H9 (cell line): ENCODE measurements at regions not wholly inside any gene's neighbourhood (a gene's known extent, or its start where the extent isn't known, plus 50 kb on each side); places are given as distances from the start of the nearest gene placed in this dataset.

Experiments used
- DNase-seq: peaks from one replicate; pipeline ENCODE4 v3.0.0-alpha.2; 2017
- H2AFZ ChIP-seq: one replicate; pipeline ENCODE4 v1.6.1; 2013; ENCODE audit warnings: mild to moderate bottlenecking, low read length, control low read depth, moderate library complexity
- H2AK5ac ChIP-seq: 2 replicates; pipeline ENCODE4 v1.6.1; 2013; ENCODE audit warnings: low read length, control low read depth, mixed read lengths; ENCODE audit not compliant: insufficient read length
- H2BK120ac ChIP-seq: one replicate; pipeline ENCODE4 v1.6.1; 2013; ENCODE audit warnings: low read depth, mild to moderate bottlenecking, low read length, control low read depth, inconsistent platforms; ENCODE audit not compliant: poor library complexity, severe bottlenecking
- H2BK12ac ChIP-seq: 2 replicates; pipeline ENCODE4 v1.6.1; 2013; ENCODE audit warnings: low read length, control low read depth, mixed read lengths, low read depth; ENCODE audit not compliant: insufficient read length
- H2BK15ac ChIP-seq: 2 replicates; pipeline ENCODE4 v1.6.1; 2013; ENCODE audit warnings: low read depth, low read length, control low read depth
- H2BK20ac ChIP-seq: one replicate; pipeline ENCODE4 v1.6.1; 2013; ENCODE audit warnings: low read depth, mild to moderate bottlenecking, low read length, control low read depth, inconsistent platforms; ENCODE audit not compliant: poor library complexity, severe bottlenecking
- H2BK5ac ChIP-seq: 2 replicates; pipeline ENCODE4 v1.6.1; 2013; ENCODE audit warnings: low read length, control low read depth, mixed read lengths; ENCODE audit not compliant: insufficient read length
- H3K14ac ChIP-seq: 2 replicates; pipeline ENCODE4 v1.6.1; 2013; ENCODE audit warnings: low read length, control low read depth; ENCODE audit not compliant: insufficient read depth
- H3K18ac ChIP-seq: 2 replicates; pipeline ENCODE4 v1.6.1; 2013; ENCODE audit warnings: low read depth, mild to moderate bottlenecking, mixed read lengths, low read length, control low read depth; ENCODE audit not compliant: insufficient read length
- H3K23ac ChIP-seq: 2 replicates; pipeline ENCODE4 v1.6.1; 2013; ENCODE audit warnings: low read length, control low read depth, mixed read lengths, low read depth; ENCODE audit not compliant: insufficient read length
- H3K23me2 ChIP-seq: 2 replicates; pipeline ENCODE4 v1.6.1; 2013; ENCODE audit warnings: low read depth, mild to moderate bottlenecking, mixed read lengths, low read length, control low read depth; ENCODE audit not compliant: insufficient read length, poor library complexity, severe bottlenecking
- H3K27ac ChIP-seq: 2 replicates; pipeline ENCODE4 v1.5.1; 2013; ENCODE audit warnings: low read length, control low read depth, mixed read lengths, low read depth; ENCODE audit not compliant: insufficient read length
- H3K27me3 ChIP-seq: 2 replicates; pipeline ENCODE4 v1.6.1; 2013; ENCODE audit warnings: low read length, control low read depth, inconsistent platforms; ENCODE audit not compliant: insufficient read depth
- H3K4ac ChIP-seq: 2 replicates; pipeline ENCODE4 v1.6.1; 2013; ENCODE audit warnings: low read depth, mild to moderate bottlenecking, control low read depth, inconsistent platforms, low read length, moderate library complexity
- H3K4me1 ChIP-seq: 2 replicates; pipeline ENCODE4 v1.6.1; 2013; ENCODE audit warnings: low read length, control low read depth, inconsistent platforms; ENCODE audit not compliant: insufficient read depth
- H3K4me2 ChIP-seq: 2 replicates; pipeline ENCODE4 v1.6.1; 2013; ENCODE audit warnings: low read length, control low read depth, mixed read lengths; ENCODE audit not compliant: insufficient read length, insufficient read depth
- H3K56ac ChIP-seq: 2 replicates; pipeline ENCODE4 v1.6.1; 2013; ENCODE audit warnings: low read depth, mild to moderate bottlenecking, mixed read lengths, low read length, control low read depth; ENCODE audit not compliant: insufficient read length
- H3K79me1 ChIP-seq: 2 replicates; pipeline ENCODE4 v1.6.1; 2013; ENCODE audit warnings: low read depth, mild to moderate bottlenecking, moderate library complexity, low read length, control low read depth, inconsistent platforms; ENCODE audit not compliant: insufficient read depth, poor library complexity, severe bottlenecking
- H3K79me2 ChIP-seq: 2 replicates; pipeline ENCODE4 v1.6.1; 2013; ENCODE audit warnings: low read length, control low read depth, inconsistent platforms; ENCODE audit not compliant: insufficient read depth
- H3K9ac ChIP-seq: 2 replicates; pipeline ENCODE4 v1.6.1; 2013; ENCODE audit warnings: low read length, control low read depth, mixed read lengths; ENCODE audit not compliant: insufficient read length; ENCODE audit errors: extremely low read depth
- H3K9me3 ChIP-seq: one replicate; pipeline ENCODE4 v1.6.1; 2013; ENCODE audit warnings: low read depth, low read length, inconsistent platforms; ENCODE audit not compliant: control insufficient read depth
- H3T11ph ChIP-seq: one replicate; pipeline ENCODE4 v1.6.1; 2013; ENCODE audit warnings: mild to moderate bottlenecking, low read length, control low read depth, inconsistent platforms
- H4K20me1 ChIP-seq: one replicate; pipeline ENCODE4 v1.6.1; 2013; ENCODE audit not compliant: control insufficient read depth, insufficient read length, insufficient read depth
- H4K5ac ChIP-seq: 2 replicates; pipeline ENCODE4 v1.6.1; 2013; ENCODE audit warnings: low read depth, mild to moderate bottlenecking, mixed read lengths, low read length, control low read depth; ENCODE audit not compliant: insufficient read length
- H4K8ac ChIP-seq: replicated peaks from 2 replicates; pipeline ENCODE4 v1.6.1; 2013; ENCODE audit warnings: low read length, control low read depth, mixed read lengths, low read depth; ENCODE audit not compliant: insufficient read length
- H4K91ac ChIP-seq: 2 replicates; pipeline ENCODE4 v1.6.1; 2013; ENCODE audit warnings: low read depth, mild to moderate bottlenecking, moderate library complexity, mixed read lengths, low read length, control low read depth; ENCODE audit not compliant: insufficient read length
- H3K27ac Mint-ChIP-seq, 3 experiments: 2 replicates in 2 of 3; 3 replicates in 1 of 3; pipeline ENCODE4 v1.8.0; 2020 to 2021; ENCODE audit warnings: mixed read lengths in 3 of 3, mild to moderate bottlenecking in 1 of 3, moderate library complexity in 1 of 3
- H3K27me3 Mint-ChIP-seq: 2 replicates; pipeline ENCODE4 v1.8.0; 2021; ENCODE audit warnings: low read depth, mild to moderate bottlenecking, moderate library complexity, mixed read lengths
- H3K36me3 Mint-ChIP-seq, 3 experiments: 2 replicates in 2 of 3; 3 replicates in 1 of 3; pipeline ENCODE4 v1.8.0; 2020 to 2021; ENCODE audit warnings: low read depth in 3 of 3, mixed read lengths in 3 of 3; ENCODE audit not compliant: insufficient read depth in 1 of 3
- H3K4me1 Mint-ChIP-seq, 2 experiments: 2 replicates each; pipeline ENCODE4 v1.8.0; 2020; ENCODE audit warnings: mixed read lengths in 2 of 2
- H3K4me3 Mint-ChIP-seq, 2 experiments: 2 replicates in 1 of 2; 3 replicates in 1 of 2; pipeline ENCODE4 v1.8.0; 2020 to 2021; ENCODE audit warnings: mild to moderate bottlenecking in 2 of 2, mixed read lengths in 2 of 2, moderate library complexity in 1 of 2
- H3K9me3 Mint-ChIP-seq, 2 experiments: 2 replicates in 1 of 2; 3 replicates in 1 of 2; pipeline ENCODE4 v1.8.0; 2020; ENCODE audit warnings: mild to moderate bottlenecking in 2 of 2, mixed read lengths in 2 of 2, moderate library complexity in 1 of 2
- WGBS: extraction: QIAGEN DNeasy Blood & Tissue Kit; methylation state at CpG from one replicate; pipeline ENCODE4 v1.1.7; 2013; ENCODE audit warnings: missing lambda C conversion rate, low lambda C conversion rate, mixed read lengths; ENCODE audit not compliant: insufficient read length; ENCODE audit errors: extremely low coverage; 5-methylcytosine and 5-hydroxymethylcytosine counted together
- TF ChIP-seq, protein P1 (sequence below): fragments of 200-600 bp; sonication (generic); conservative IDR thresholded peaks from 3 replicates; pipeline ENCODE4 v1.8.0; 2021; ENCODE audit warnings: antibody characterized with exemption, mild to moderate bottlenecking

DNA sequence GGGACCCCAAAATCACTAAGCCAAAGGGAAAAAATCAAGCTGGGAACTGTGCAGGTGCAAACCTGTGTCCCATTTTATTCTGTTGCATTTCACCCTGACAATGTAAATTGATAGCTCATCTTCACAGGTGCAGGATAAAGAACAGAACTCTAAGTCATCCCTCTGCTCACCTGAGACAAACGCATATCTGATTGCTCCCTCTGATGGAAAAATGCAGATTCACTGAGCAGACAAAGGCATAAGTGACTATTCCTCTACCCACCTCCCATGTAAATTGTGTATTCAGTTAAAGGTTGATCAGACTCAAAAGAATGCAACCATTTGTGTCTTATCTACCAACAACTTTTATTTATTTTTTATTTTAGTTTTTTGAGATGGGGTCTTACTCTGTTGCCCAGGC lies 644.2 kb downstream of the PTPRU start:
- no peak overlapping the region for H4K5ac ChIP-seq
- Mint-ChIP-seq H3K36me3 (no peaks in the 10 kb centered on the region), H3K9me3 (no peaks in the 10 kb centered on the region), H3K4me3 (no peak overlapping the region), H3K27me3 (peaks cover 2% of the 10 kb centered on the region; the same call in 1 of the 2 replicates), H3K4me1 (peaks cover 7 to 13% of the 10 kb centered on the region in 2 experiments), H3K27ac (no peak overlapping the region)
- H3K27ac ChIP-seq: no peak overlapping the region
- no peaks in the 10 kb centered on the region for H3K23me2 ChIP-seq
- no peak overlapping the region for H2AK5ac ChIP-seq
- H3K9me3 ChIP-seq: no peaks in the 10 kb centered on the region
- H3K14ac ChIP-seq: no peak overlapping the region
- H3T11ph ChIP-seq: no peak overlapping the region
- H3K4ac ChIP-seq: no peak overlapping the region
- no peak overlapping the region for H2BK15ac ChIP-seq
- no peaks in the 10 kb centered on the region for H3K79me2 ChIP-seq
- H4K20me1 ChIP-seq: no peaks in the 10 kb centered on the region
- H3K79me1 ChIP-seq: no peaks in the 10 kb centered on the region
- no peak overlapping the region for H4K8ac ChIP-seq
- no peak overlapping the region for H4K91ac ChIP-seq
- H2BK20ac ChIP-seq: no peak overlapping the region
- no peak overlapping the region for H2BK12ac ChIP-seq
- no peak overlapping the region for H2AFZ ChIP-seq
- H2BK5ac ChIP-seq: no peak overlapping the region
- H3K18ac ChIP-seq: no peak overlapping the region
- no peak overlapping the region for H3K56ac ChIP-seq
- H2BK120ac ChIP-seq: no peak overlapping the region
- H3K4me1 ChIP-seq: no peaks in the 10 kb centered on the region
- TF ChIP-seq, protein P1, sequence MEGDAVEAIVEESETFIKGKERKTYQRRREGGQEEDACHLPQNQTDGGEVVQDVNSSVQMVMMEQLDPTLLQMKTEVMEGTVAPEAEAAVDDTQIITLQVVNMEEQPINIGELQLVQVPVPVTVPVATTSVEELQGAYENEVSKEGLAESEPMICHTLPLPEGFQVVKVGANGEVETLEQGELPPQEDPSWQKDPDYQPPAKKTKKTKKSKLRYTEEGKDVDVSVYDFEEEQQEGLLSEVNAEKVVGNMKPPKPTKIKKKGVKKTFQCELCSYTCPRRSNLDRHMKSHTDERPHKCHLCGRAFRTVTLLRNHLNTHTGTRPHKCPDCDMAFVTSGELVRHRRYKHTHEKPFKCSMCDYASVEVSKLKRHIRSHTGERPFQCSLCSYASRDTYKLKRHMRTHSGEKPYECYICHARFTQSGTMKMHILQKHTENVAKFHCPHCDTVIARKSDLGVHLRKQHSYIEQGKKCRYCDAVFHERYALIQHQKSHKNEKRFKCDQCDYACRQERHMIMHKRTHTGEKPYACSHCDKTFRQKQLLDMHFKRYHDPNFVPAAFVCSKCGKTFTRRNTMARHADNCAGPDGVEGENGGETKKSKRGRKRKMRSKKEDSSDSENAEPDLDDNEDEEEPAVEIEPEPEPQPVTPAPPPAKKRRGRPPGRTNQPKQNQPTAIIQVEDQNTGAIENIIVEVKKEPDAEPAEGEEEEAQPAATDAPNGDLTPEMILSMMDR: no peak
- H3K9ac ChIP-seq: no peak overlapping the region
- H3K23ac ChIP-seq: no peak overlapping the region
- no peaks in the 10 kb centered on the region for H3K27me3 ChIP-seq
- WGBS: no CpG with 5 or more reads among the region's 1 CpG
- DNase-seq: no peak
- H3K4me2 ChIP-seq: no peak overlapping the region
